GM18907 (cell line): ENCODE measurements at regions not wholly inside any gene's neighbourhood (a gene's known extent, or its start where the extent isn't known, plus 50 kb on each side); places are given as distances from the start of the nearest gene placed in this dataset.

Experiments used
- ATAC-seq: cut with Tn5 transposase; IDR thresholded peaks from one replicate; pipeline ENCODE4 v1.9.1; 2021; ENCODE audit warnings: mild to moderate bottlenecking, moderate library complexity; ENCODE audit not compliant: unreplicated experiment

DNA sequence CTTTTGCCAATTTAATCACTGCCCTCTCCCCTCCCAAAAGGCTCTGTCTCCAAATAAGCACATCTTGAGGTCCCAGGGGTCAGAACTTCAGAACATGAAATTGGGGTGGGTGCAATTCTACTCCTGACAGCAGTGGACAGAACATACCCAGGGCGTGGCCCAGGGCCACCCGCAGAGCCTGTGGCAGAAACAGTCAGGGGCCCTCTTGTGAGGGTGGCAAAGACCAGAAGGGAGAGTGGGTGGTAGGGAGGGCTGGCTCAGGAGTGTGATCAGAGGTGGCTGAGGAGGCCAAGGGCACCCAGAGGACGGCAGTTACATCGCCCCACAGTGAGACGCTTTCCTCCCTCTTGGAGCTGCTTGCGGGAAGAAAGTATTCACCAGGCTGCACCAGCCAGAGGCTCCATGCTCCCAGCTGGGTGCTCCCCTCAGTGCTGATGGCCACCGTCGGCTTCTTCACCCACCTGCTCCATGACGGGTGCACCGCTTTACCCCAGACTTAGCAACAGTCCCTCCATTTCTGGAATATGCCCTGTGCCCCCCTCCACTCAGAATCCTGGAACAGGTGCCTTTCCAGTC, 1388.0 kb downstream of the BRD1 start:
- ATAC-seq, result no peak

DNA sequence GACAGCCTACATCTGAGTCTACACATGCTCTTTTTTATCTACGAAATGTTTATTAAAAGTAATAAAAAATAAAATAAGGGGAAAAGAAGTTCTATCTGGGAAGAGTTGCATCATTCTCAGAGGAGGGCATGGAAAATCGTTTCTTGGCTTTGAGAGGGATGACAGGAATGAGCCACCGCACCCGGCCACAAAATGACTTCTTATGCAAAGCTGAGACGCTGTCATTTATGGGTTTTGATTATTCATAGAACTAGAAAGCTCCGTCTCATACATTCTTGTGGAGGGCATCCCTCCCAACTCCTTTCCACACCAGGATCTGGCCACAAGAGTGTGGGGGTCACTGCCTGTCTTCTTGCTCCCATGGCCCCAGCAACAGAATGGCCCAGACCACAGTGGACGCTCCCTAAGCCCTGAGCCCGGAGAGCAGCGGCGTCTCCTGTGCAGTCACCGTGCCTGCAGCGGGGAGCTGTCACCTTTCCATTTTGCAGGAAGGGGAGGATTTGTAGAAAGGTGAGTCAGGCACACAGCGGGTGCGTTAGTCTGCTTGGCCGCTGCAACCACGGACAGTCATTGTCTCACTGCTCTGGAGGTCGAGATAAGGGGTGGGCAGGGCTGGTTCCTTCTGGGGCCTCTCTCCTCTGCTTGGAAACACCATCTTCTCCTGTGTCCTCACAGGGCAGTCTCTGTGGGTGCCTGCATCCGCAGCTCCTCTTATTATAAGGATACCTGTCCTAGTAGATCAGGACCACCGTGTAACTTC, 1388.7 kb downstream of the BRD1 start:
- no peak for ATAC-seq

DNA sequence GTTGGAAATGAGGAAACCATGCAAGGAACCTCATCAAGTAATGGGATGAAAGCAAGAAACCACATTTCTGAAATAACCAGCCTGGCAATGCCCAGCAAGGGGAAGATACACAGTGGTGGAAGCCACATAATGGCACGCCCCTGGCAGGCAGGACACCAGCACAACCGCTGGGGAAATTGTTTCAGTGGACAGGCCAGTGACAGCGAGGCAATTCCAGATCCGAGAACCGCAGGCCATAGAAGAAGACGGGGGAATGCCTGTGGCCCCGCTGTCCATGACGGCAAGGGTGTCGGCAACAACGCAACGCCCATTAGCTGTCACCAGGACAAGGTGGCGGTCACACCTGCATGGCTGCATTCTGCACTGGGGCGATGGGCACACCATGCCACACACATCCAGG, 1389.6 kb downstream of the BRD1 start:
- no peak for ATAC-seq

DNA sequence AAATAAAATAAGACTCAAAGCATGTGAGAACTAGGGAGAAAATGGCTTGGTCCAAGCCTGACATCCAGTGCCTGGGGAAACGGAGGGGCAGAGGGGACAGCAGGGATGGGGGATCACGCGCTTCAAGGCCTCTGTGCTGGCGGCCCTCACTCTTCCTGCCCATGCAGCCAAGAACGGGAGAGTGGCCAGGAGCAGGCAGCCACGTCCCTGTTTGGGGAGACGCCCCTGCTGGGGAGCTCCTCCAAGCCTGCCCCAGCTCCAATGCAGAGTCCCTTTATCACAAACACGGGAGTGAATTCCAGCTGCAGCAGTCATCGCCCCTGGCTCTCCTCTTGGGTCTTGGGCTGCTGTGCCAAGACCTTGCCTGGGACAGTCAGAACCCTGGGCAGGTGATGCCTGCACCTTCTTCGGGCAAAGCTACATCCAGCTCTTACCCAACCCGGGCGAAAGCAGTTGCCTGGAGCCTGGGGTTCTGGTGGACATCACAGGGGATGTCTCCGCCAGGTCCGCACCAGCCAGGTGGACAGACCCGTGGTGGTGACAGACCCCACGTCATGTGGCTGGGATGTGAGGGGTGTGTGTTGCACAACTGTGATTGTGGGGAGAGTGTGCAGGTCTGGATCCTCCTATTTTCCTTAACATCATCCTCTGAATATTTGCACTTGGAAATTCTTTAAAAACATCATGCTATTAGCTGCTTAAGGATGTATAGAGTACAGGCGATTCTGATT, 1391.3 kb downstream of the BRD1 start:
- no peak for ATAC-seq

DNA sequence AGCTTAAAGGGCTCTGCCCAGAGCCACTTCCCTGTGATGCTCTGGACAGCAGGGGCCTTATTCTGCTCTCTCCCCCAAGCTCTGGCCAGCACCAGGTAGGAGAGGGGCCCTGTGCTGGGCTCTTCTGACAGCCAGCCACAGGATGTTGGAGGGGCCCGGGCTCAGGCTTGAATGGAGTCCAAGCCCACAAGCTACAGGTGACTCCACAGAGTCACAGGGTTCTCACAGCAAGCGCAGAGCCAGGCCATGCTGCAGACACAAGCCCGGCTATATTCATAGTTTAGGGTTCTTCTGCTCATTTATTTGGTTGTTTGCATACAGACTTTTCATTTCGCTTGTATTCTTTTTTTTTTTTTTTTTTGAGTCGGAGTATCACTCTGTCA, 1392.8 kb downstream of the BRD1 start:
- ATAC-seq, result no peak

DNA sequence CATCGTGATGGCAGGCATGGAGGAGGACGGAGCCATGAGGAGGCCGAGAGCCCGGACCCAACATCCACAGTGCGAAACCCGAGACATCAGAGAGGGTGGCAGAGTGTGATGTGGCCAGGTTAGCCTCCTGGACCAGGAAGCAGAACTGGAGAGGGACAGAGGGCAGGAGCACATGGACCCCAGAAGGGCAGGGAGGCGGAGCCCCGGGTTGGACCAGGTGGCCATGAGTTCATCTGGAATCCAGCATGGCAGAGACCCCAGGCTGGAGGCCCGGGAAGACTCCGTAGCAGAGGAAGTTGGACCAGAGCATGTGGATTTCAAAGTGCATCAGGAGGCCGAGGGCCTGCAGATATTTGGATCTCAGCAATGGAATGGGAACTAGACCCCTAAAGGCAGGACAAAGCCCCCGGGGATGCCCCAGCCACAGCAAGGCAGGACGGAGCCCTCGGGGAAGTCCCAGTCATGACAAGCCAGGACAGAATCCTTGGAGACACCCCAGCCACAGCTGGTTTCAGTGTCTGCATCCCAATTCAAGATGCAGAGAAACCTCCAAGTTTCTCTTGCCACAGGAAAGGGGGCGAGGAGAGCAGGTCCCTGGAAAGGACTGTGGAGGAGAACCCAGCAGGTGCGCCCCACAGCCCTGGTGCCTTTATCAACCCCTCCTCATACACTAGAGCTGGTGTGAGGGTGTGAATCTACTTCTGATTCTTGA, 1393.4 kb downstream of the BRD1 start:
- ATAC-seq, result no peak

DNA sequence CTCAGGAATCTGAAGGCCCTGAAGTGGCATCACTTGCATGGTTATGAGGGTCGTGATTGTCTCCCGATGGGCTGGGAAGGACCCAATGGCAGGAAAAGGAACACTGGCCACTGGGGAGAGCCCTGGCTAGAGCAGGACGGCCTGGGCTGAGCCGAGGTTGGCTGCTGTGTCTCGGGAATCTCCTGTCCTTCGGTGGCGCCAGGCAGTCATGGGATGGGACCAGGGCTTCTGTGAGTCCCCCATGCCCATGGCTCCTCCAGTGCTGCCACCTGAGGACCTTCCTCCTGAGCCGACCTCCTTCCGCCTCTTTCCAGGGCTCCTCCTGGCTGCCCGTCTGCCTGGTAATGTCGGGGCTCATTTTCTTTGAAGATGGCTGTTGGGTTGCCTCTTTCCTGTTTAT, 1394.0 kb downstream of the BRD1 start:
- no peak for ATAC-seq

DNA sequence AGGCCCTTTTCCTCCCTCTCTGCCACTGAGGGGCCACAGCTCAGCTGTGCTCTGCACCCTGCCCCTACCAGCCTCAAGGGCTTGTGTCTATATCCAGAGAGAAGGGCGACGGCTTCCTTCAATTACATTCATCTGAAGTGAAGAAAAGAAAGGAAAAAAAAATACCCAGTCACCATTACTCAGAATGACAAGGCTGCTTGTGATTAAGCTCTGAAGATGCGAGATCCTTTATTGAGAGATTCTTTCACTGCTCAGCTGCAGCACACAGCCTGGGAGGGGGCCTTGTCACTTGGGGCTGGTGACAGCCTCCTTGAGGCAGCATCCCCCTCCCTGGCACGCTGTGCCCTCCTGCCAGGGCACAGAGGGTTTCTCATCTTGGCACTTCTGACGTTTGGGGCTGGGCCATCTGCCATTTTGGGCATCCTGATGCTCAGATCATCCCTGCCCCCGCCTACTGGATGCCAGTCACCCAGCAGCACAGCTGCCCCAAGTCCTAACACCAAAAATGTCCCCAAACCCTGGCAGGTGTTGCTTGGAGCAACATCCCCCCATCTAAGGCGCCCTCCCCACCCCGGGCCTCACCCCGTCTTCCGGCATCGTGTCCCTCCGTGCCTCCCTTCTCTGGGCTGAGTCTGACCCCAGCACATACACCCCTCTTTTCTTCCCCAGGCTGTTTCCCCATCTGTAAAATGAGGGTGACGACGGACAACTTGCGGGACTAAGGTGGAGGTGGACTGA, 1394.7 kb downstream of the BRD1 start:
- no peak for ATAC-seq

DNA sequence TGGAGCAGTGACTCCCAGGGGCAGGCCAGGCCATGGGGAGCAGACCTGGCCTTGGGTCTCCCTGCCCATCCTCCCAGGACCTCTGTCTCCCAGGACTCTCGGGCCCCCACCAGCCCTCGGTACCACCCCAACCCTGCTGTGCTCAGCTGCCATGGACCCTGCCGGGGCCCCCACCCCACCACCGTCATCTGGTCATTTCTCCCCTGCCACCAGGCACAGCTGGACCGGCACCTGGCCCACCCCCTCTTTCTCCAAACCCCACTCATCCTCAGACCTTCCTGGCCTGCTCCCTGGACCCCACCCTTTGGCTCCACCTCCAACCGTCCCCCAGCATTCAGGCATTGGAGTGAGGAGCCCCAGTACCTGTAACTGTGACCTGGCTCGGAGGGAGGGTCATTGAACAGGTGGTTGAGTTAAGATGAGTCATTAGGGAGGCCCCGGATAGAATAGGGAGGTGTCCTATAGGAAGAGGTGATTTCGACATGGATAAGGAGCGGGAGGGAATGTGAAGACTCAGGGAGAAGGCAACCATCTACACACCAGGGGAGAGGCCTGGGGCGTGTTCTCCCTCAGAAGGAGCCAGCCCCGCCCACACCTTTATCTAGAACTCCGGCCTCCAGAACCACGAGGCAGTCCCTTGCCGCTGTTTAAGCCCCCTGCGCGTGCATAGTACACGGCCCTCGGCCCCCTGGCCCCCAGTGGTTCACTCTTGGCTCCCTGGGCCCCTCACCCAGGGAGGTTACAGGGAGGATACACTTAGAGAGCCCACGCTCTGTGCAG, 1395.9 kb downstream of the BRD1 start:
- no peak for ATAC-seq

DNA sequence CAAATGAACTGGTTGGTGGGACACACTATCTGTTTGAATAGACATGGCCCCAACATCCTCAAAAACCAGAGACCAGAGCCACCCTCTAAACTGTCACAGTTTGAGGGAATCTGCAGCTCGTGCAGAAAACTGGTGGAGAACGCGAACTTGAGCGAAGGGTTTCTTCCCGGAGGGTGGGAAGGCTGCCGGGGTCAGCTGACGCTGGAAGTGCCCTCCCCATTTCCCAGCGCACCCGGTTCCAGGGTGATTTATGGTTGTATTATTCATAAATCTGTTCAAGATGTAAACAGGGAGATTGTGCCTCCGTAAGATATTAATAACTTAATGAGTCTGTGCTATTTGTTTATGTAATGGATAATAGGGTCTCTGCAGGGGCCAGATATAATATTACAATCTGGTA, 1396.7 kb downstream of the BRD1 start:
- no peak for ATAC-seq

DNA sequence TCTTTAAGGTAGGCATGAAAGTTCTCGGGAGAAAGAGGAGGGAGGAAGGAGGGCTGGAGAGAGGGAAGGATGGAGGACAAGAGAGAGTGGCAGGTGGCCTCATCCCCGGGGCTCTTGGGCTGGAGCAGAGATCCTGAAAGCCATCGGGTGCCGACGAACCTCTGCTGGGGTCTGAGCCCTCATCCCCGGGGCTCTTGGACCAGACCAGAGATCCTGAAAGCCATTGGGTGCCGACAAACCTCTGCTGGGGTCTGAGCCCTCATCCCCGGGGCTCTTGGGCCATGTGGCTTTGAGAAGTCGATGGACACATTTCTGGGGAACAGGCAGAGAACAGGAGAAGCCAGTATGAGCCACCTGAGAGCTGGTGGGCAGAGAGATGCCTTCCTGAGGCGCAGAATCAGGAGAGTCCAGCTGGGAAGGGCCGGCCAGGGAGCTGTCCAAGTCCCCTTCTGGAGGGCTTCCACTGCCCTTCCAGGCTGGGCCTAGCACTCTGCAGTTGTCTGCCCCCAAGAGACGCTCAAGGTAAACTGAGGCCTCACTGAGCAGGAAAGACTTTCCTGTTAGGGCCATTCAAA, 1398.1 kb downstream of the BRD1 start:
- ATAC-seq, result no peak

DNA sequence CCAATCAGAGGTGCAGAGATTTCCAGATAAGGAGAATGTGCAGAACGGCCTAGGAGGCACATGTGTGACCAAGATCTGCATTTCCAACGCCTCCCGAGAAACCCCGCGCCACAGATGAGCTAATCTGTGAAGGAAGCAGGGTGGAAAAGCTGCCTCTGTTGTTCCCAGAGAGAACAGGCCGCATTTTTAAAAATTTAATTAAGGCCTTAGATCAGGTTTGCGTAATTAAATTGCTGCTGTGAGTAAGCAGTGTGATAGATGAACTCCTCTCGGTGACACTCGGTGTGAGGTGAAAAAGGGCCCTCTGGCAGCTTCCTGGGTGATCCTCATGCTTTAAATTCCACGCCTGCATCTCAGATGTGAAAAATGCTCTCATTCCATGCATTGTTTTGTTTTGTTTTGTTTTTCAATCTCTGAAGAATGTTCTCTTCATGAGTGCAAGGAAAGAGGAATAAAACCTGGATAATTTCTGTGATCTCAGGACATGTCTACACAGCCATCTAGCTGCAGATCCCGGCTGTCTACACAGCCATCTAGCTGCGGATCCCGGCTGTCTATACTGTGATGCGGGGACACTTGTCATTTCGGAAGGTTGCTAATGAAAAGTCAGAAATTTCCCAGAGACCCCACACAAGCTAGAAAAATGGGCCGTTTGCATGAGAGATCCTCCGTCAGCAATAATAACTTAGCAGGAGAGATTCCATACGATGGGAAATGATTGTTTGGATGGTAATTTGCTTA, 1398.9 kb downstream of the BRD1 start:
- ATAC-seq, result no peak

DNA sequence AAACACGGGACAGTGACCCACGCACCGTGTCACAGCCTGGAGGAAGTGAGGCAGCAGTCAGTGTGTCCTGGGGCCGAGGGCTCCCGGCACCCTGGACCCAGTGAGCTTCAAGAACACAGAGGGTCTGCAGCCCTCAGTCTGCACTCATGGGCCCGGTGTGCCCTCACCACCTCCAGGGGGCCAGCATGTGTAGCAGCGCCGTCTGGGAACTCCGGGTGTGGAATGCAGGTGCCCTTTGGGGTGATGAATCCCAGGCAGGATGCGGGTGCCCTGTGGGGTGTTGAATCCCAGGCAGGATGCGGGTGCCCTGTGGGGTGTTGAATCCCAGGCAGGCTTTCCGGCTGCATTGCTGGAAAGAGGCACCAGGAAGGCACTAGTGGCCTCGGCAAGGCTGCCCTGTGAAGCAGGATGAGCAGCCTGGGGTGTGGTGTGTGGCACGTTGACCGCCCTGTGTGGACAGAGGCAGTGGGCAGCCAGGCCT, 1399.9 kb downstream of the BRD1 start:
- ATAC-seq, result no peak

DNA sequence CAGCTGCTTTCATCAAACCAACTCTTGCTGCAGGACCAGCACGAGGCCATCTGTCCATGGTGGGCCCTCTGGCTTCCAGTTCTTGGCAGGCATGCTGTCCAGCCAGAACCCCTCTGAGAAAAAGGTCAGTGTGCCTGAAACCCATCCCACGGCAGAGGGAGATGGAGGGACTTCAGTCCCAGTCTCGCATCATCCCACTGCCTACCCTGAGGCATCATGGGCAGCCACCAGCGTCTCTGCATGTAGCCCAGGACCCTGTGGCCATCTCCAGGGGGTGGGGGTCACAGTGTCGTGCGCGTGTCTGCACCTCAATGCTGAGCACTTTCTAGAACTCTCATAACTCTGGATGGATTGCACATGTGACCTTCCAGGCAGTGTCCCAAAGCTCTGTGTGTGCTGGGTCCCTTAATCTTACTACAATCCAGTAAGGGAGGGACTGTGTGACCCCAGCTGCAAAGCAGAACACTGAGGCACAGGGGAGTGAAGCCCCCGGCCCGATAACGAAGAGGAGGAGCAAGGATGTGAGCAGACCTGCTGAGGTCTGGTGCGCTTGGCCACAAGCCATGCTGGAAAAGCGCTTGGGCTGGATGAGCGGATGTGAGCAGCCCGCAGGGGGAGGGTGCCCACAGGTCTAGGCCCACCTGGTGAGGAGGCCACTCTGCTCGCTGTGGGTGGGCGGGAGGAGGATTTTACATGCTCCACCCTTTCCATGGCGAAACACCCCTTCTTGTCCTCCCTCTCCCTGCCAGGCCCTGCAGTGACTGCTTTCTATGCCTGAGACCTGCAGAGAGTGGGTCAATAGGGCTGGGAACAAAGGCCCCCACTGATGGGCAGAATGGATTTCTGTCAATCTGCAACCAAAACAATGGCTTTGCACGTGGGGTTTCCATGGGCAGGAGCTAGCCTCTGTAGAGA, 1401.0 kb downstream of the BRD1 start:
- no peak for ATAC-seq

DNA sequence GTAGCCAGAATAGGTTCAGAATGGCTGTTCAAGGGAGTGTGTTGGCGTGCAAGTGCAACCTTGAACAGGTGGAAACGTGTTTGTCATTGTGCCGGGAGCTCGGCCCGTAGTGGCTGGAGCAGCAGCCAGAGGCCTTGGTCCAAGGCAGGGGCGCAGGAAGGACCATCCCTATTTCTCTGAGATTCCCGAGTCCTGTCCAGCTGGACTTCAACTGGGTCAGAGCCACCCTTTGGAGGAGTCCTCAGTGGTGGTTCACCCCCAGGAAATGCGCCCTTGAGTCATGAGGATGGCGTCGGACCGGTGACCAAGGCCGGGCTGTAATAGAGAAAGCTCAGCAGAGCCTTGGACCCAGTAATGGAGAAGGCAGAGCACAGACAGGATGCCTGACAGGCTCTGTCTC, 1402.0 kb downstream of the BRD1 start:
- ATAC-seq, result no peak

DNA sequence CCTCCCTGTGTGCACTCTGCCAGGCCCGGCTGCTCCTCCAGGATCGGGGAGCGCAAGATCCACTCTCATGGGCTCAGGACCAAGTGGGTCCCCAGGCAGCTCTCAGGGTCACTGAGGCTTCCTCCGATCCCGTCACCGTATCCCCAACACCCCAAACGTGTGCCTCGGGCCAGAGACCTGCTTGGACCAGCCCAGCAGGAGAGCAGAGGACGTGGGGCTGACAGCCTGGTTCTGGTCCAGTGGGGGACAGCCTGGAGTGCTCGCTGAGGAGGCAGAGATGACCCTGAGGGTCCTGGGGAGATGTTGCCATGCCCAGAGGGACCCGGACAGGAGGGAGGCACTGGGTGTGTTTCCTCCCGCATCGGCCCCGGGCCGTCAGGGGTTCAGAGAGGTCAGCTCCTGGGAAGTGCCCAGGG, 1402.6 kb downstream of the BRD1 start:
- no peak for ATAC-seq

DNA sequence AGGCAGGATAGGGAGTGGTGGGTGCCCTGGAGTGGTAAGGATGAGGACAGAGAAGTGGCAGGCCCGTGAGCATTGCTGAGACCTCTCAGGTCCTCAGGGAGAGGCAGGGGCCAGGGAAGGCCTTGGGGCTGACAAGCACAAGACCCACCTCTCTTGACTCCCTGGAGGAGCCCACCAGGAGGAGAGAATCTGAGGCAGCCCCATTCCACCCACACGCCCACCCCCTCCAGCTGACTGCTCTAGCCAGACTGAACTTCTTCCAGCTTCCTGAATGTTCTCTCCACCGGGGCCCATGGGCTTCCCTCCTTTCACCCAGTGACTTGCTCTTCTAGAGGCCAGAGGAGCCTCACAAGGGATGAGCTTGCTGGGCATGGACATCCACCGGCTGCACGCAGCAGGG, 1403.0 kb downstream of the BRD1 start:
- ATAC-seq, result no peak

DNA sequence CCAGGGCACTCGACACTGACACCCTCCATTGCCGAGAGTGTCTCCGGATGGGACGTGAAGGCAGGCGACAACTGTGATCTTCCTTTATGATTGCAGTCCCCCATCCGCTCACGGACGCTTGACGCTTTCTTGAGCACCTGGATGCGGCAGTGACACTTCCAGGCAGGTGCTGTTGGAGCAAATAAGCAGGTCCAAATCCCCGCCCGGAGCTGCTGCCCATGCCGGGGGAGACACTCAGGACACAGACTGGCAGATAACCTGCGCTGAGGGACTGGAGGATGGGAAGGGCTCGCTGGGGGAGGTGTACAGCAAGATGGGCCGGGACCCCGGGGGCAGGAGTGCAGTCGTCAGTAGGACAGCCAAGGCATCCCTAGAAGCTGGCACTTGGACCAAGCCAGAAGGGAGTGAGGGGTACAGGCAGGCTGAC, 1403.5 kb downstream of the BRD1 start:
- ATAC-seq, result no peak
